Fibroblast of the conjunctiva (primary cell): ENCODE measurements at regions not wholly inside any gene's neighbourhood (a gene's known extent, or its start where the extent isn't known, plus 50 kb on each side); places are given as distances from the start of the nearest gene placed in this dataset.
"Not testable (repeated sequence)": the region's sequence is repeated elsewhere in the genome, so short reads cannot be mapped to it uniquely, and the experiment has no call there.

Experiments used
- DNase-seq: peaks from one replicate; pipeline ENCODE4 v3.0.0-alpha.2; 2010; ENCODE audit warnings: low read depth

GRCh38 chr6:134821928-134822864 lies 127.7 kb downstream of the ALDH8A1 start:
- peak; percentile 61 for DNase-seq

DNA sequence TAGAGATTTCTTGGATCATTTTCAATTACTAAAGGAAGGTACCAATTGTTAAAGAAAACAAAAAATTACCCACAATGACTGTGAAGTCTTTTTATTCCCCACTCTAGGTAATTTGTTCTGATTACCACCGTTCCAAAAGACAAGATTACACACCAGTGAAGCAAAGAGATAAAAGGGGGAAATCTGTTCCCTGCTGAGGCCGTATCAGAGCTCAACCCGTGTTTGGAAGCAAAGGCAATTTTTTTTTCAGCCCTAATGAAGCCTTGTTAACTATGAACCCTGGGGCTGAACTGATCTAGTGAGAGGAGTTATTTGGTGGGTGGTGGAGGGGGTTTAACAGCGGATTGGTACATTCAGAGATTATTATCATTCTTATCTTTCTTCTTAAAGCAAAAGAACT lies 128.5 kb downstream of the ALDH8A1 start:
- DNase-seq, result no peak

DNA sequence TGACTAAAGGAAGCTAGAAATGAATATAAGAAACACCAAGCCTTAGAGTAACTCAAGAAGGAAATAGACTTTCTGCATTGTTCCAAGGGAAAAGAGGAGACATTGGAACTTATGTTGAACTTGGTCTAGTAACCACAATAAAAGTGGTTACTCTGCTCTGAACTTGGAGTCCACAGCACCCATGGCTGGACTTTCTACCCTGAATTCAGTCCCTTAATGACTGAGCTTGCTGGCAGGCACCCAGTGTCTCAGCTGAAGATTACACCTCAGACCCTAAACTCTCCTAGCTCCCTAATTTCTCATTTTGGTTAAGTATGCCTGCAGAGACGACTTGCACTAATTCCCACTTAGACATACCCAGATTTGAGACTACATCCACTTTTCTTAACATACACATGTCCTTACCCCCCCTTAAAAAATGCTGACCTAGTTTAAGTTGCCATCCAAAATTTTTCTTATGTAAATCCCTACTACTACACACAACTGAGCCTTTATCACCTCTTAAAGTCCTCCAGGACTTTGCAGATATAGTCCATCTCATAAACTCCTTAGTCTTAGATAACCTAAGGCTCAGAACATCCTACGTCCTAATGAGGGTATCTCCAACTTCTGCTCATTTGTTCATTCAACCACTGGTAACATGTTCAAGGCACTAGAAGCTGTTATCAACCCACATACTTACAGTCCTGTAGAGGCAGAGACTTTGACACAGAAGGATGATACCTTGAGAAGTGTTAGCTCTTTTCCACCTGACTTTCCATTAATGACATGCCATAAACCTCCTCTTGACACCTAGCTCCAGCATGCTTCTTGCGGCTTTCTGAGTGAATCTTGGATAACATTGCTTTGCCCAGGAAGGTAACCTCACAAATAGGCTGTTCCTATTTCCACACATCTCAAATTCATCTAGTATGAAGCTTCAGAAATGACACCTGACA lies 129.8 kb downstream of the ALDH8A1 start:
- DNase-seq, result no peak

GRCh38 chr6:134819236-134819635 lies 130.7 kb downstream of the ALDH8A1 start:
- no peak for DNase-seq

DNA sequence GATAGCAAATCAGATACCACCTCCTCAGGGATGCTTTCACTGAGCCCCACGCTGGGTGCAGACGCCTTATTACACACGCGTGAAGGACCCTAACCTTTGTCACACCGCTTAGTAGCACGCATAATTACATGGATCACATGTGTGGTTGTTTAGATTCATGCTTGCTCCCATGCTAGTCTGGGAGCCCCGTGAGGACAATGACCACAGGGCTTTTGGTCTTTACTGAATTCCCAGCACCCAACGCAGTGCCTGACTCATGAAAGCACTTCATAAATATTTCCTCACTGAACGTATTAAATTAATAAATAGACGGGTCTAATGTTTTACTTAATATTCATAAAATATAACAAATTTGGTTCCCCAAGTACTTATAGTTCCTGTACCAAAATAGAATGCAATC lies 132.5 kb downstream of the ALDH8A1 start:
- no peak for DNase-seq

DNA sequence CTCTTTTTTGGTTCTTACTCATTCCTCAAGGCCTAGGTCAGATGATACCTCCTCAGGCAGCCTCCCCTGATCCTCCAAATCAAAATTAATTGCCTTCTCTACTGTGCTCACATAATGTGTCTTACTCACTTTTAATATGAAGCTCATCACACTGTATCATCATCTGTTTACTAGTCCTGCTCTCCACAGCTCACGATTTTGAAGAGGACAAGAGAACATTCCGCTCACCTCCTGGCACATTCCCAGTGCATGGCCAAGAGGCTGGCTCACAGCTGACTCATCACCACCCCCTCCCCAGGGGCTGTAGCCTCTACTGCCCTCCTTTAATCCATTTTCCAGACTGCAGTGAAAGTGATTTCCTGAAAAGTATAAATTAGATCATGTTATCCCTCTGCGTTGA lies 133.1 kb downstream of the ALDH8A1 start:
- peak; percentile 35 for DNase-seq

GRCh38 chr6:134816300-134816699 lies 133.6 kb downstream of the ALDH8A1 start:
- DNase-seq, result no peak

DNA sequence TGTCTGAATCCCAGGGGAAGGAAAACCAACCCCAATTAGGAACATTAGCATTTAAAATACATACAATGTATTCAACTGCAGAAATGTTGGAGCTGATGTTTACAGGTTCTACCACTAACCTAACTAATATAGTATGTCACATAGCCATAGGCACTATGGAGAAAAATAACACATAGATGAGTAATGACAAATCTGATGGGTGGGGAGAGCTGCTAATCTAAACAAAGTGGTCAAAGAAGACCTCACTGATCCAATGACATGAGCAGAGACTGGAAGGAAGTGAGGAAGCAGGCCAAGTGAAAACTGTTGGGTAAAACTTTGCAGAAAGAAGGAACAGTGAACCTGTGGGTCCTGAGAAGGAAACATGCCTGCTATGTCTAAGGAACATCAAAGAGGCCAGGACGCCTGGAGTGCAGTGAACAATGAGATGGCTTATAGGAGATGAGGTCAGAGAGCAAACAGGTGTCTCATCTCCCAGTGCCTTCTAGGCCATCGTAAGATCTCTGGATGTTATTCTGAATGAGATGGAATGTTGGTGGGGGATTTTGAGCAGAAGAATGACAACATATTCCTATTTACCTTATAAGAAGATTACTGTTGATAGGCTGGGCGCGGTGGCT lies 135.7 kb downstream of the ALDH8A1 start:
- no peak for DNase-seq

DNA sequence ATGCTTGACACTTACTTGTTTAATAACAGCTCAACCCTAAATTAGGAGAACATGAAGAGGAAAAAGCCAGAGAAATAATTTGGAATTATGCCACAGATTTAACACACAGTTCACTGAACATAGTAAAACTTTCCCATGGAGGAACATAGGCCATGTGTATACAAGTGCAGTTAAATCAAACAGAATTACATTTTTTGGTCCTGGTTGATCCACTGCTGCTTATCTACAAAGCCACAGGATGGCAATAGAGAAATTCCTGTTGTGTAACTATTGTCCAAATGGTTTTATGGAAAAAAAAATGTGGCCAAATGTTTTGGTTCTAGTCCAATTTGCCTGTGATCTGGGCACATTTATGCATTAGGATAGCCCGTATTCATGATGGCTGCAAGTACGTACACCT lies 136.8 kb downstream of the ALDH8A1 start:
- no peak for DNase-seq

DNA sequence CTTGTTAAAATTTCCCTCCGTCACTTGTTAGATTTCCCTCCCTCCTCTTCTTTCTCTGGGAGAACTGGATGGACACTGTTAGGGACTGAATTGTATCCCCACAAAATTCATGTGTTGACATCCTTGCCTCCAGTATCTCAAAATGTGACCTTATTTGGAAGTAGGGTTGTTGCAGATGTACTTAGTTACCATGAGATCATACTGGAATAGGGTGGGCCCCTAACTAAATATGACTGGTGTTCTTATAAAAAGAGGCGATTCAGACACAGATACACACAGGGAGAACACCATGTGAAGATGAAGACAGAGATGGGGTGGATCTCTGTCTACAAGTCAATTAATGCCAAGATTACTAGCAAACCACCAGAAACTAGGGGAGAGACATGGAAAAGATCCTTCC lies 139.5 kb downstream of the ALDH8A1 start:
- DNase-seq, result no peak

DNA sequence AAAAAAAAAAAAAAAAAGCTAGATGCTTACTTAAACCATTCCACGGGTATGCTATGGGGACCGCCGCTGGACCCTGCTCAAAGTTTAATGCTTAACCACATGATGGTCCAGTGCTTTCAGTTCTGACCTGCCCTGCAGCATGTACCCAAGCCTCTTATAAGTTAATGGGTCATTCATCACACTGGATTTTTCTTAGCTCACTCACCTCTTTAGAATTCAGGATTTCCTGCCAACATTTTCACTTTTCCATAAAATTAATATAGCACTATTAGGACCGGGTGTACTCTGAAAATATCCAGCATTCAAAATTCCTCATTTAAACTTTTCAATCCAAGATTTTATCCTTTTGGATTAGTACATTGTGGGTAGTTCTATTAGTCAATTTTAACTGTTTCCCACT lies 140.8 kb downstream of the ALDH8A1 start:
- DNase-seq, result no peak

GRCh38 chr6:134806180-134806798 lies 143.6 kb downstream of the ALDH8A1 start:
- DNase-seq, result no peak

DNA sequence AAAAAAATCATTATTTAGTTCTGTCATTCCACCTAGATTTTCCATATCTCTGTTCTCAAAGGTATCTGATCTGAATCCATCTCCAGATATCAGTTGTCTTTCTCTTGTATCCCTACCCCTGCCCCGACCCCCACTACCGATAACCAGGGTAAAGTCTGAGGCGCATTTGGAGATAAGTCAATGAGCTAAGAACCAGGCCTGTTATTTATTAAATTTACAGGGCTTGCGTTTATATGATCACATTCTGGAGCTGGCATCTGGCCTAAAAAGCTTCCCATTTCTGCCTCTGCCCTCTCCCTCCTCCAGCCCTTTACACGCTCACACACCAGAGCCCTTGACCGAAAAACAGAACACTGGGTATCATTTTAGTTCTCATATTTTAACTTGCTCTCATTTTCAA lies 144.7 kb downstream of the ALDH8A1 start:
- no peak for DNase-seq

DNA sequence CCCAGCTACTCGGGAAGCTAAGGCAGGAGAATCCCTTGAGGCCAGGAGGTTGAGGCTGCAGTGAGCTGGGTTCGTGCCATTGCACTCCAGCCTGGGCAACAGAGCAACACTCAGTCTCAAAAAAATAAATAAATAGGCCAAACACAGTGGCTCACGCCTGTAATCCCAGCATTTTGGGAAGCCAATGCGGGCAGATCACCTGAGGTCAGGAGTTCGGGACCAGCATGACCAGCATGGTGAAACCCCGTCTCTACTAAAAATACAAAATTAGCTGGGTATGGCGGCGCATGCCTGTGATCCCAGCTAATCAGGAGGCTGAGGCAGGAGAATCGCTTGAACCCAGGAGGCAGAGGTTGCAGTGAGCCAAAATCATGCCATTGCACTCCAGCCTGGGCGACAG lies 145.6 kb downstream of the ALDH8A1 start:
- DNase-seq, result not testable (repeated sequence)

- no peak for DNase-seq
Observed at GRCh38 chr6:134802426-134803058, 147.4 kb downstream of the ALDH8A1 start.

GRCh38 chr6:134797400-134798113 lies 152.3 kb downstream of the ALDH8A1 start:
- no peak for DNase-seq

- DNase-seq, result no peak
Observed at GRCh38 chr6:134795691-134796090, 154.2 kb downstream of the ALDH8A1 start.

GRCh38 chr6:134795001-134795400 lies 154.9 kb downstream of the ALDH8A1 start:
- DNase-seq, result no peak

GRCh38 chr6:134791243-134791843 lies 158.6 kb downstream of the ALDH8A1 start:
- DNase-seq, result not testable (repeated sequence)

DNA sequence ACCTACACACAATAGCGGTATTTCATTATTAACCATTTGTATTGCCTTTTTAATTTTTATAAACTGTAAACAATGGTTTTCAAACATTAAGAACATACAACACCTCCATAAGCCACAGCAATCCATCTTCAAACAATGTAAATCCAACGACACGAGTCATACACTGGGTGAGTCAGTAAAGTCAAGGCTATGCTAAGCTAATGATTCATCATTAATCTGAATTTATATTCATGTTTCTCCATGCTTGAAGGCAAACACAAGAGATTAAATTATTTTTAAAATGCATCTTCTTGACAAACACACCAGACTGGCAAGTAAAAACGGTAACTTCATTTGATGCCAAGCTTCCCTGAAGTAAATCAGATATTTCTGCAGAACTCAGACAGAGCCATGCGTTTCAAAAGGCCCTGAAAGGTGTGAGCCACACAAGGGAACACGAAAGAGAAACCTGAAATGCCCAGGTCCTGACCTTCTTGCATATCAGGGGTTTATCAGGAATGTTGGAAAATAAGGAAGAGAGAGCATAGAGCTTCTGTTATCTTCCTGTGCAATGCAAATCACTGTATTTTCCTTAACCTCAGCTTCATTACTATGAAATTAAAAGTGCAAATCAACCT lies 162.5 kb downstream of the ALDH8A1 start:
- DNase-seq, result no peak
